Ascending aorta (tissue), 2 donors: ENCODE measurements at regions not wholly inside any gene's neighbourhood (a gene's known extent, or its start where the extent isn't known, plus 50 kb on each side); places are given as distances from the start of the nearest gene placed in this dataset.

Experiments
- DNase-seq, 2 donors: peaks; one replicate each; pipeline ENCODE4 v3.0.0-alpha.2; 2019; ENCODE audit warnings: low spot score in 2 of 2
- H3K27ac ChIP-seq, 2 donors: fragments of 200-600 bp; sonication (generic); one replicate each; pipeline ENCODE4 v1.5.1; 2016 to 2017; ENCODE audit warnings: mild to moderate bottlenecking in 1 of 2
- H3K27me3 ChIP-seq: fragments of 200-600 bp; sonication (generic); one replicate; pipeline ENCODE4 v1.5.1; 2017
- H3K36me3 ChIP-seq, 2 donors: fragments of 200-600 bp; sonication (generic); one replicate each; pipeline ENCODE4 v1.5.1; 2016
- H3K4me1 ChIP-seq, 2 donors: fragments of 200-600 bp; sonication (generic); one replicate each; pipeline ENCODE4 v1.5.1; 2016 to 2017; ENCODE audit warnings: mild to moderate bottlenecking in 1 of 2
- H3K4me3 ChIP-seq, 2 donors: fragments of 200-600 bp; sonication (generic); one replicate each; pipeline ENCODE4 v1.5.1; 2016 to 2017; ENCODE audit warnings: mild to moderate bottlenecking in 1 of 2
- H3K9me3 ChIP-seq, 2 donors: fragments of 200-600 bp; sonication (generic); one replicate each; pipeline ENCODE4 v1.5.1; 2016
- intact Hi-C: fragments of 100-400 bp; cut with DNase I; formaldehyde crosslinking; loops from one replicate; pipeline ENCODE4 v1.15.1; 2023
- TF ChIP-seq, protein P1 (sequence below), 3 experiments: fragments of 200-600 bp in 2 of 3; fragments of 450-650 bp in 1 of 3; sonication (generic) in 2 of 3; IDR thresholded peaks; one replicate each; pipeline ENCODE4 v1.5.1; 2016 to 2019; ENCODE audit warnings: antibody characterized with exemption in 3 of 3, mild to moderate bottlenecking in 1 of 3, moderate library complexity in 1 of 3

DNA sequence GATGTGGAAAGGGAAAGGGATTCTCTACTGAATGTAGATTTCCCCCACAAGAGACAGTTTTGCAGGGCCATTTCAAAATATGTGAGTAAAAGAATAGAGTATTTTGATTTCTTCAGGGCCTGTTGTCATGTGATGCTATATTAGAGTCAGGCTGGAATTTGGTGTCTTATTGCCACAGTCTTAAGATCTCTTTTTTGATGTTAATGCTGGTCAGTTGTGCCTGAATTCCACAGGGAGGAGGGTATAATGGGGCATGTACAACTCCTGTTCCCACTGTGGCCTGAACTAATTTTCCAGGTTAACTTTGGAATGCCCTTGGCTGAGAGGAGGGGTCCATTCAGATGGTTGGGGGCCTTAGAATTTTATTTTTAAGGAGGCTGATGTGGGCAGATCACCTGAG is 111.0 kb upstream of the MAX start:
- no peaks in the 10 kb centered on the region for H3K27me3 ChIP-seq
- no peaks in the 10 kb centered on the region for H3K36me3 ChIP-seq
- no peak for DNase-seq
- intact Hi-C loops = no loop called here
- TF ChIP-seq, protein P1, sequence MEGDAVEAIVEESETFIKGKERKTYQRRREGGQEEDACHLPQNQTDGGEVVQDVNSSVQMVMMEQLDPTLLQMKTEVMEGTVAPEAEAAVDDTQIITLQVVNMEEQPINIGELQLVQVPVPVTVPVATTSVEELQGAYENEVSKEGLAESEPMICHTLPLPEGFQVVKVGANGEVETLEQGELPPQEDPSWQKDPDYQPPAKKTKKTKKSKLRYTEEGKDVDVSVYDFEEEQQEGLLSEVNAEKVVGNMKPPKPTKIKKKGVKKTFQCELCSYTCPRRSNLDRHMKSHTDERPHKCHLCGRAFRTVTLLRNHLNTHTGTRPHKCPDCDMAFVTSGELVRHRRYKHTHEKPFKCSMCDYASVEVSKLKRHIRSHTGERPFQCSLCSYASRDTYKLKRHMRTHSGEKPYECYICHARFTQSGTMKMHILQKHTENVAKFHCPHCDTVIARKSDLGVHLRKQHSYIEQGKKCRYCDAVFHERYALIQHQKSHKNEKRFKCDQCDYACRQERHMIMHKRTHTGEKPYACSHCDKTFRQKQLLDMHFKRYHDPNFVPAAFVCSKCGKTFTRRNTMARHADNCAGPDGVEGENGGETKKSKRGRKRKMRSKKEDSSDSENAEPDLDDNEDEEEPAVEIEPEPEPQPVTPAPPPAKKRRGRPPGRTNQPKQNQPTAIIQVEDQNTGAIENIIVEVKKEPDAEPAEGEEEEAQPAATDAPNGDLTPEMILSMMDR (IDR thresholded peaks at IDR 0.05) = no peak
- H3K4me1 ChIP-seq = no peaks in the 10 kb centered on the region
- no peak overlapping the region for H3K4me3 ChIP-seq
- H3K9me3 ChIP-seq = no peaks in the 10 kb centered on the region
- H3K27ac ChIP-seq = no peak overlapping the region

GRCh38 chr14:65214741-65215140 is 112.4 kb upstream of the MAX start:
- TF ChIP-seq, protein P1 (IDR thresholded peaks at IDR 0.05) = no peak
- Histone ChIP-seq H3K36me3 (no peaks in the 10 kb centered on the region), H3K4me1 (no peaks in the 10 kb centered on the region), H3K27me3 (no peaks in the 10 kb centered on the region), H3K9me3 (no peaks in the 10 kb centered on the region), H3K4me3 (no peak overlapping the region), H3K27ac (no peak overlapping the region)
- no peak for DNase-seq
- intact Hi-C loops = no loop called here

DNA sequence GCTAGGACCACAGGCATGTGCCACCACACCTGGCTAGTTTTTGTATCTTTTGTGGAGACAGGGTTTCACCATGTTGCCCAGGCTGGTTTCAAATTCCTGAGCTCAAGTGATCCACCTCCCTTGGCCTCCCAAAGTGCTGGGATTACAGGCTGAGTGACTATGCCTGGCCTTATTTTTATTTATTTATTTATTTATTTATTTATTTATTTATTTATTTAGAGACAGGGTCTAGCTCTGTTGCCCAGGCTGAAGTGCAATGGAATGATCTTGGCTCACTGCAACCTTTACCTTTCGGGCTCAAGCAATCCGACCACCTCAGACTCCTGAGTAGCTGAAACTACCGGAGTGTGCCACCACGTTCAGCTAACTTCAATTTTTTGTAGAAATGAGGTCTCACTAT is 117.0 kb upstream of the MAX start:
- Histone ChIP-seq H3K4me1 (no peaks in the 10 kb centered on the region), H3K27me3 (no peaks in the 10 kb centered on the region), H3K4me3 (no peak overlapping the region), H3K27ac (no peak overlapping the region), H3K9me3 (no peaks in the 10 kb centered on the region), H3K36me3 (no peaks in the 10 kb centered on the region)
- DNase-seq = no peak
- TF ChIP-seq, protein P1 (IDR thresholded peaks at IDR 0.05) = no peak
- intact Hi-C loops = no loop called here

GRCh38 chr14:65222440-65222858 is 120.1 kb upstream of the MAX start:
- TF ChIP-seq, protein P1 (IDR thresholded peaks at IDR 0.05) = peak; percentile 22 to 51 (median 37)
- no peaks in the 10 kb centered on the region for H3K9me3 ChIP-seq
- no peak overlapping the region for H3K4me3 ChIP-seq
- intact Hi-C loops = no loop called here
- no peaks in the 10 kb centered on the region for H3K27me3 ChIP-seq
- no peaks in the 10 kb centered on the region for H3K36me3 ChIP-seq
- H3K27ac ChIP-seq = no peak overlapping the region
- no peak for DNase-seq
- H3K4me1 ChIP-seq = no peaks in the 10 kb centered on the region

DNA sequence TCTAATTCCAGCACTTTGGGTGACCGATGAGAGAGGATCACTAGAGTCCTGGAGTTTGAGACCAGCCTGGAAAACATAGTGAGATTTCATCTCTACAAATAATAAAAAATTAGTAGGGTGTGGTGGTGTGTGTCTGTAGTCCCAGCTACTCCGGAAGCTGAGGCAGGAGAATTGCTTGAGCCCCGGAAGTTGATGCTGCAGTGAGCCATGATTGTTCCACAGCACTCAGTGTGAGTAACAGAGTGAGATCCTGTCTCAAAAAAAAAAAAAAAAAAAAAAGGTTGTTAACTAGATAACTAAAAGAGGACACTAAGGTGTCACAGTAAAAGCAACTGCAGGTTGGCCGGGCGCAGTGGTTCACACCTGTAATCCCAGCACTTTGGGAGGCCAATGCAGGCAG is 121.3 kb upstream of the MAX start:
- H3K27me3 ChIP-seq = no peaks in the 10 kb centered on the region
- H3K9me3 ChIP-seq = no peaks in the 10 kb centered on the region
- no peaks in the 10 kb centered on the region for H3K36me3 ChIP-seq
- TF ChIP-seq, protein P1 (IDR thresholded peaks at IDR 0.05) = no peak
- H3K4me1 ChIP-seq = no peaks in the 10 kb centered on the region
- H3K27ac ChIP-seq = no peak overlapping the region
- no peak for DNase-seq
- intact Hi-C loops = no loop called here
- H3K4me3 ChIP-seq = no peak overlapping the region

GRCh38 chr14:65224799-65225198 is 122.5 kb upstream of the MAX start:
- no peak for DNase-seq
- Histone ChIP-seq H3K4me1 (peaks cover 0 to 3% of the 10 kb centered on the region in 2 donors), H3K4me3 (no peak overlapping the region), H3K27me3 (no peaks in the 10 kb centered on the region), H3K36me3 (no peaks in the 10 kb centered on the region), H3K9me3 (no peaks in the 10 kb centered on the region), H3K27ac (no peak overlapping the region)
- TF ChIP-seq, protein P1 (IDR thresholded peaks at IDR 0.05) = no peak
- intact Hi-C loops = no loop called here
